Activated naive CD4-positive, alpha-beta T cell treated with anti-CD3 and anti-CD28 coated beads, Interleukin-2, amount 50 U/mL, for 72 hours (primary cell): ENCODE measurements at regions not wholly inside any gene's neighbourhood (a gene's known extent, or its start where the extent isn't known, plus 50 kb on each side); places are given as distances from the start of the nearest gene placed in this dataset.

Experiments
- ATAC-seq, 2 donors: fragments of 150-1000 bp; cut with Tn5 transposase; 2 replicates each; pipeline ENCODE4 v1.10.0; 2021; ENCODE audit warnings: mild to moderate bottlenecking in 2 of 2, moderate library complexity in 2 of 2
- DNase-seq, 2 donors: peaks; one replicate each; pipeline ENCODE4 v3.0.0; 2021 to 2022; ENCODE audit warnings: low spot score in 2 of 2
- H3K27ac Mint-ChIP-seq, 2 donors: one replicate each; pipeline ENCODE4 v1.8.0; 2022; ENCODE audit warnings: mild to moderate bottlenecking in 2 of 2, mixed read lengths in 2 of 2
- H3K36me3 Mint-ChIP-seq, 2 donors: one replicate each; pipeline ENCODE4 v1.8.0; 2022; ENCODE audit warnings: mixed read lengths in 2 of 2
- H3K9me3 Mint-ChIP-seq, 2 donors: one replicate each; pipeline ENCODE4 v1.8.0; 2022; ENCODE audit warnings: mixed read lengths in 2 of 2

GRCh38 chr3:72191209-72191960 is 406.4 kb upstream of the PROK2 start:
- ATAC-seq: no peak
- Mint-ChIP-seq H3K27ac (no peak overlapping the region), H3K9me3 (peaks cover 4 to 35% of the 10 kb centered on the region in 2 donors), H3K36me3 (peaks cover 14 to 27% of the 10 kb centered on the region in 2 donors)
- DNase-seq: no peak

DNA sequence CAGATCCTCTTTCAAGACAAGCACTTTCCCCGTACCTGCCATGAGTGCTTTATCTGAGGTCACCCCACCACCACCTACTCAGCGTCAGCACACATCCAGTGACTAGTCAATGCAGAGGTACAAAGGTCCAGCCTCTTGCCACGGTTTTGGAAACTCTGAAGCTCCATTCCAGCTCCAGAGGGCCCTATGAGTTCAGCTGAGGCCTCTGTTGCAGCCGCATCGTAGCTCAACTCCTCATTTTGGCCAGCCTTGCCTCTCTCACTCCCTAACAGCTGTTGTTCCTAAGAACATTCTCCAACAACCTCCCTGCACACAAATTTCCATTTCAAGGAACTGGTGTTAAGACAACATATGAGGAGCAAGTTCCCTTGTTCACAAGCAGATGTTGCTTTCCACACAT is 405.1 kb upstream of the PROK2 start:
- DNase-seq (no peak), ATAC-seq (no peak)
- no peak overlapping the region for H3K27ac Mint-ChIP-seq
- peaks cover 4 to 29% of the 10 kb centered on the region in 2 donors for H3K9me3 Mint-ChIP-seq
- H3K36me3 Mint-ChIP-seq: peaks cover 14 to 27% of the 10 kb centered on the region in 2 donors

DNA sequence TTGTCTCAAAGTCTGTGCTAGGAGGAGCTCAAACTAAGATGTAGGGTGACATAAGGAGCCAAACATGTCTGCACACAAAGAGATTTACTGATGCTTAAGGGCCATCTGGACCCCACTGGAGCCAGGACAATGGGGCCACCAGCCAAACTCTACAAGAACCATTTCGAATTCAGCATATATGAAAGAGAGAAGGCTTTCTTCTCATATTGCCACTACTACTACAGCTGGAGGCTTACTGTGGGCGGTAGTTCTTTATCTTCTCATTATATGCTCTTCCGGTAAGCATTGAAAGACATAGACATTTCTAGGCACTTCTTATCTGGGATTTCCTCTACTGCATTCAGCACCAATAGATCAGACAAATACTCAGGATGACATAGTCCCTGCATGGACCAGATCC is 404.4 kb upstream of the PROK2 start:
- ATAC-seq (no peak), DNase-seq (no peak)
- Mint-ChIP-seq H3K27ac (no peak overlapping the region), H3K9me3 (peaks cover 4 to 29% of the 10 kb centered on the region in 2 donors), H3K36me3 (peaks cover 13 to 33% of the 10 kb centered on the region in 2 donors)

- no peak for ATAC-seq
- Mint-ChIP-seq H3K27ac (no peak overlapping the region), H3K36me3 (peaks cover 9 to 32% of the 10 kb centered on the region in 2 donors), H3K9me3 (peaks cover 4 to 25% of the 10 kb centered on the region in 2 donors)
- DNase-seq: no peak
These were observed 403.6 kb upstream of the PROK2 start for GRCh38 chr3:72188536-72188935.

DNA sequence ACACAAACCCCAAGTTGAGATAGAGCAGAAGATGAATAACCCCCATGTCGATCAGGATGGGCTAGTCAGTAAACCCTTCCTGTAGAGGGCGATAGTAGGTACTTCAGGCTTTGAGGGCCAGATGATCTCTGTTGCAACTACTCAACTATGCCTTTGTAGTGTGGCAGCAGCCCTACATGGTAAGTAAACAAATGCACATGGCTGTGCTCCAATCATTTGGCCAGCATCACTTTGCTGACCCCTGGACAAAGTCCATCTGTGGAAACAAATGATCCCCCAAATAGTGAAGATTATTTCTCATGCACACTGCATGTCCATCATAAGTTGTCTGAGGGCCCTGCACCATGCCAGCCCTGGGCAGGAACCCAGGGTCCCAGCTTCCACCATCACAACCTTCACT is 402.2 kb upstream of the PROK2 start:
- peaks cover 0 to 20% of the 10 kb centered on the region in 2 donors for H3K9me3 Mint-ChIP-seq
- ATAC-seq (no peak), DNase-seq (no peak)
- no peak overlapping the region for H3K27ac Mint-ChIP-seq
- peaks cover 4 to 19% of the 10 kb centered on the region in 2 donors for H3K36me3 Mint-ChIP-seq

DNA sequence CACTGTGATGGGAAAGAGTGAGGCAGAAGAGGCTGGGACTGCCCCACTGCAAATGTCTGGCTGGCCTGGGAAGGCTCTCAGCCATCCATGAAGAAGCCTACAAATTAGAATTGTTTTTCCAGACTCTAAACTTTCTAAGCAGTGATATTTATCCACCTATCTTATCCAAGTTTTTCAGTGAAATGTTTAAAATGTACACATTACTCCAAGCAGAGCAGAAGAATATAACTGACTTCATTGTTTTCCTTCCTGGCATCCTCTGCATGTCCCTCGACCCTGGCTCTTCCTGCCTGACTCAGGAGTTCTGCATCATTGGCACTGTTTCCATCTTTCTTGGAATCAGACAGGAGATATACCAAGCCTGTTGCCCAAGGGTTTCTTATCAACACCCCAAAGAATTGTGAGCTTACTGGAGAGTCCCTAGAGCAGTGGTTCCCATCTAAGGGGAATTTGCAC is 401.5 kb upstream of the PROK2 start:
- ATAC-seq (peak in 1 of 2 donors; percentile 33), DNase-seq (no peak)
- H3K27ac Mint-ChIP-seq: peak overlapping the region in 1 of 2 donors; percentile 54
- H3K9me3 Mint-ChIP-seq: peaks cover 0 to 14% of the 10 kb centered on the region in 2 donors
- peaks cover 0 to 12% of the 10 kb centered on the region in 2 donors for H3K36me3 Mint-ChIP-seq

DNA sequence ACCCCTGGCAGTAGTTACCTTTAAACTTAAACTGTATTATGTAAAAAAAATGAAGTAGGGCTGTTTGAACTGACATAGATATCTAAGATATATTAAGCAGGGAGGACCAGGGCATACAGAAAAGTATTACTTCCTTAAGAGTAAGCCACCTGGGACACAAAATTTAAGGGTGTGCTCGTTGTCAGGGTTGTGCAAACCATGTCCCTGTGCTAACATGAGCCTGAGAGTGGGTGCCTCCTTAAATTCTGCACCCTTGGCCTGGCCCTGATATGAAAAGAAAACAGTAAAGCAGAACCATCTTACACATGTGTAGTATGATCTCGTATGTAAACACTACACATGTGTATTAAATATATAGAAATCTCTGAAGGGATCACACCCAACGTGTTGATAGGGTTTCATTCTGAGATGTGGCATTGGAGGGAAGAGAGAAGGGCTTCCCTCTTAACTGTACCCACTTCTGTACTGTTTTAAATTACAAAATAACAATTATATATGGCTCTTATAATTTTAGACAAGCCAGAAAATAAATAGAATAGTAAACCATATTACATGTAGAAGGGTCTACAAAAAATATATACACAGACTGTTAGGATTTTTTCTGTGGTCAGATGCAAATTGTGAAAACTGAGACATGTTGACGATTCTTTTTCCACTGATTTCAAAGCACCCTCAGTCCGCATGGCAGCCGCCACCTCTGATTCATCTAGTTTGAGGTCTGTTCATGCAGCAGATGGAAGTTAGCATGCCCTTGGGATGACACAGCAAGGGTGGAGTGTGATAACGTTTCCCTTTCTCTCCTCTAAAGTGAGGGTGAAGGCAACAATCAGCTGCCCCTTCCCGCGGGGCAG is 400.8 kb upstream of the PROK2 start:
- Mint-ChIP-seq H3K27ac (peak overlapping the region in 1 of 2 donors; percentile 54), H3K36me3 (peaks cover 0 to 5% of the 10 kb centered on the region in 2 donors), H3K9me3 (peaks cover 0 to 8% of the 10 kb centered on the region in 2 donors)
- ATAC-seq: peak; percentile 92 to 95
- peak in 1 of 2 donors; percentile 9 for DNase-seq

- no peak for ATAC-seq
- DNase-seq: no peak
- H3K36me3 Mint-ChIP-seq: peaks cover 0 to 5% of the 10 kb centered on the region in 2 donors
- H3K27ac Mint-ChIP-seq: no peak overlapping the region
- peaks cover 0 to 7% of the 10 kb centered on the region in 2 donors for H3K9me3 Mint-ChIP-seq
These were observed 398.5 kb upstream of the PROK2 start for GRCh38 chr3:72183489-72183888.

DNA sequence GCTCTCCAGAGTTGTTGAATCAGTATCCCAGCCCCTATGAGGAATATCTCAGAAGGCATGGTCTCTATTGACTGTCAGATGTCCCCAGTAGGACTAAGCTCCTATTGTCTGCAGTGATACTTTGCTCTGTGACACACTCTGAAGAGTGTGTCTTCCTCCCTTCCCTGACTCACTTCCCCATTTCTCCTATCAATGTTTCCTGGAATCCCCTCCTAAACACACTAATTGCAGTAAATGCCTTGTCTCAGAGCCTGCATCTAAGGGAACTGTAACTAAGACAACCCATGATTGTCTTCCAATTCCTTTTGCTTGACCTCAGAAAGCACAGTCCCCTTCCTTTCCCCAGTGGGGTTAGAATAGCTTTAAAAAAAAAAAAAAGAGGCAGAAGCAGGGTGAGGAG is 397.3 kb upstream of the PROK2 start:
- no peak overlapping the region for H3K27ac Mint-ChIP-seq
- DNase-seq (no peak), ATAC-seq (no peak)
- H3K36me3 Mint-ChIP-seq: peaks cover 0 to 5% of the 10 kb centered on the region in 2 donors
- H3K9me3 Mint-ChIP-seq: no peaks in the 10 kb centered on the region

DNA sequence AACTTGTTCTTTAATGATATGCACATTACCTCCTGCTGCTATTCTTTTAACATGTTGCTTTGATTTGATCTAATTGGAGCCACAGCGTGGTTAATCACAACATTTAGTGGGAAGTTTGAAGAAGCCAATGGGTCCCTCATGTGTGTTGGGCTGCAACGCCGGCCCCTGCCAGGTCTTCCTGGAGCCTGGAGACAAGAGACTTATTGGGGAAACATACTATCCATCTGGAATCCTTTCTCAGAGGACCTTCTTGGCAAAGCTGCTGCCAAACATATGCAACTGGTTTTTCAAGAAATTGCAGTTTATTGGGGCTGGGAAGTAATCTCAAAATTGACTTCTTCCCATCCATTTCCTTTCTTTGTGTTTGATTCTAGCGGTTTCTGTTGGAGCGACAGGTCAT is 396.3 kb upstream of the PROK2 start:
- ATAC-seq (no peak), DNase-seq (no peak)
- Mint-ChIP-seq H3K27ac (no peak overlapping the region), H3K36me3 (peaks cover 0 to 7% of the 10 kb centered on the region in 2 donors), H3K9me3 (no peaks in the 10 kb centered on the region)

GRCh38 chr3:72180405-72180804 is 395.5 kb upstream of the PROK2 start:
- no peak for DNase-seq
- Mint-ChIP-seq H3K36me3 (peaks cover 0 to 16% of the 10 kb centered on the region in 2 donors), H3K27ac (no peak overlapping the region), H3K9me3 (peaks cover 4 to 7% of the 10 kb centered on the region in 2 donors)
- no peak for ATAC-seq

GRCh38 chr3:72179107-72179464 is 394.1 kb upstream of the PROK2 start:
- H3K27ac Mint-ChIP-seq: no peak overlapping the region
- ATAC-seq: no peak
- peaks cover 0 to 13% of the 10 kb centered on the region in 2 donors for H3K36me3 Mint-ChIP-seq

GRCh38 chr3:72178463-72179106 is 393.6 kb upstream of the PROK2 start:
- ATAC-seq (no peak), DNase-seq (no peak)
- Mint-ChIP-seq H3K27ac (no peak overlapping the region), H3K9me3 (peaks cover 4 to 7% of the 10 kb centered on the region in 2 donors), H3K36me3 (peaks cover 0 to 13% of the 10 kb centered on the region in 2 donors)

More at GRCh38 chr3:72179107-72179464, 394.1 kb upstream of the PROK2 start:
- peaks cover 4 to 7% of the 10 kb centered on the region in 2 donors for H3K9me3 Mint-ChIP-seq
- DNase-seq: no peak

GRCh38 chr3:72177075-72178050 is 392.4 kb upstream of the PROK2 start:
- Mint-ChIP-seq H3K27ac (no peak overlapping the region), H3K36me3 (peaks cover 0 to 13% of the 10 kb centered on the region in 2 donors), H3K9me3 (peaks cover 4 to 7% of the 10 kb centered on the region in 2 donors)
- ATAC-seq (peak; percentile 41 to 79), DNase-seq (no peak)

GRCh38 chr3:72176537-72177041 is 391.6 kb upstream of the PROK2 start:
- Mint-ChIP-seq H3K27ac (no peak overlapping the region), H3K36me3 (peaks cover 0 to 13% of the 10 kb centered on the region in 2 donors), H3K9me3 (peaks cover 4 to 7% of the 10 kb centered on the region in 2 donors)
- DNase-seq (no peak), ATAC-seq (no peak)
